Amniotic epithelial cell (primary cell): ENCODE measurements at regions not wholly inside any gene's neighbourhood (a gene's known extent, or its start where the extent isn't known, plus 50 kb on each side); places are given as distances from the start of the nearest gene placed in this dataset.
"Not testable (repeated sequence)": the region's sequence is repeated elsewhere in the genome, so short reads cannot be mapped to it uniquely, and the experiment has no call there.

Experiments
- DNase-seq: peaks from one replicate; pipeline ENCODE4 v3.0.0-alpha.2; 2010; ENCODE audit warnings: low read depth

GRCh38 chr2:236903978-236904377 lies 181.7 kb upstream of the COPS8 start:
- DNase-seq: peak; percentile 9

- DNase-seq: no peak
Measured at GRCh38 chr2:236904389-236905263, 181.1 kb upstream of the COPS8 start.

- DNase-seq: no peak
Measured at GRCh38 chr2:236905976-236906375, 179.7 kb upstream of the COPS8 start.

GRCh38 chr2:236908439-236909192 lies 177.1 kb upstream of the COPS8 start:
- no peak for DNase-seq

- no peak for DNase-seq
Measured at GRCh38 chr2:236909193-236909504, 176.5 kb upstream of the COPS8 start.

- no peak for DNase-seq
Measured at GRCh38 chr2:236909802-236910201, 175.9 kb upstream of the COPS8 start.

- DNase-seq: no peak
Measured at GRCh38 chr2:236910781-236911495, 174.8 kb upstream of the COPS8 start.

GRCh38 chr2:236912326-236913120 lies 173.2 kb upstream of the COPS8 start:
- no peak for DNase-seq

- DNase-seq: no peak
Measured at GRCh38 chr2:236915186-236915585, 170.5 kb upstream of the COPS8 start.

- DNase-seq: no peak
Measured at GRCh38 chr2:236915726-236916125, 170.0 kb upstream of the COPS8 start.

GRCh38 chr2:236916181-236916580 lies 169.5 kb upstream of the COPS8 start:
- DNase-seq: no peak

GRCh38 chr2:236916651-236917050 lies 169.0 kb upstream of the COPS8 start:
- DNase-seq: no peak

- DNase-seq: no peak
Measured at GRCh38 chr2:236917164-236917563, 168.5 kb upstream of the COPS8 start.

- DNase-seq: no peak
Measured at GRCh38 chr2:236918545-236918944, 167.1 kb upstream of the COPS8 start.

- peak; percentile 51 for DNase-seq
Measured at GRCh38 chr2:236919209-236919608, 166.5 kb upstream of the COPS8 start.

- DNase-seq: not testable (repeated sequence)
Measured at GRCh38 chr2:236919801-236920379, 165.8 kb upstream of the COPS8 start.

- no peak for DNase-seq
Measured at GRCh38 chr2:236922061-236922460, 163.6 kb upstream of the COPS8 start.

GRCh38 chr2:236928380-236929037 lies 157.2 kb upstream of the COPS8 start:
- DNase-seq: no peak

- DNase-seq: no peak
Measured at GRCh38 chr2:236932831-236933361, 152.8 kb upstream of the COPS8 start.

GRCh38 chr2:236934166-236934565 lies 151.5 kb upstream of the COPS8 start:
- DNase-seq: no peak

GRCh38 chr2:236934656-236935055 lies 151.0 kb upstream of the COPS8 start:
- no peak for DNase-seq
